Stomach smooth muscle (tissue), 2 donors: ENCODE measurements at regions not wholly inside any gene's neighbourhood (a gene's known extent, or its start where the extent isn't known, plus 50 kb on each side); places are given as distances from the start of the nearest gene placed in this dataset.

Experiments used
- H3K27ac ChIP-seq: one replicate; pipeline ENCODE4 v1.7.0; 2013; ENCODE audit warnings: mild to moderate bottlenecking, low read length, inconsistent platforms
- H3K27me3 ChIP-seq, 2 donors: one replicate each; pipeline ENCODE4 v1.7.0; 2013; ENCODE audit warnings: low read length in 2 of 2; ENCODE audit not compliant: insufficient read depth in 2 of 2, control insufficient read depth in 1 of 2
- H3K36me3 ChIP-seq, 2 donors: one replicate each; pipeline ENCODE4 v1.7.0; 2013; ENCODE audit warnings: low read length in 2 of 2; ENCODE audit not compliant: control insufficient read depth in 2 of 2, insufficient read depth in 2 of 2
- H3K4me1 ChIP-seq: one replicate; pipeline ENCODE4 v1.7.0; 2013; ENCODE audit warnings: low read length; ENCODE audit not compliant: control insufficient read depth, insufficient read depth
- H3K4me3 ChIP-seq, 2 donors: one replicate each; pipeline ENCODE4 v1.7.0; 2013; ENCODE audit warnings: low read length in 2 of 2
- H3K9ac ChIP-seq, 2 donors: one replicate each; pipeline ENCODE4 v1.7.0; 2013; ENCODE audit warnings: low read length in 2 of 2, mild to moderate bottlenecking in 1 of 2
- H3K9me3 ChIP-seq, 2 donors: one replicate each; pipeline ENCODE4 v1.7.0; 2013; ENCODE audit warnings: low read length in 2 of 2; ENCODE audit not compliant: control insufficient read depth in 2 of 2
- donor health status: healthy.
- donor health status: Pancreatic carcinoma.

GRCh38 chr13:34570698-34571353, 371.2 kb upstream of the NBEA start:
- H3K4me3 ChIP-seq, result no peak overlapping the region
- no peak overlapping the region for H3K9ac ChIP-seq
- no peaks in the 10 kb centered on the region for H3K36me3 ChIP-seq
- H3K27me3 ChIP-seq, result no peaks in the 10 kb centered on the region
- H3K27ac ChIP-seq, result no peak overlapping the region
- H3K4me1 ChIP-seq, result no peaks in the 10 kb centered on the region
- no peaks in the 10 kb centered on the region for H3K9me3 ChIP-seq

DNA sequence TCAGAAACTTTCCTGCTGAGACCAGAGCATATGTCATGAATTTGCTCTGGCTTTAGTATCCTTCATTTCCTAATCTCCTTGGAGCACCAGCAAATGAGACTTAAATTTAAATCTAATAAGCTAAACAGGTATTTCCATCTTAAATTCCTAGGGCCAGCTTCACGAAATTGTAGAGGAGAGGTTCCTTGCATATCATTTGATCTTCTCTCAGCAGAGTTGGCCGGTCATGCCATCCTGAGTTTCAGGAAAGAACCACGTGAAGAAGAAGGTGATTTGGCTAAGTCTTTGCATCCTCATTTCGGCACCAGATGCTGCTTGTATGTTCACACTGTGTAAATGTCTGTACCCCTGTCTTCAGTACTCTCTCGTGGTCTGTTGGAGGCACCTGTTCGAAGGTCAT, 370.4 kb upstream of the NBEA start:
- H3K4me1 ChIP-seq, result no peaks in the 10 kb centered on the region
- no peak overlapping the region for H3K9ac ChIP-seq
- H3K27ac ChIP-seq, result no peak overlapping the region

DNA sequence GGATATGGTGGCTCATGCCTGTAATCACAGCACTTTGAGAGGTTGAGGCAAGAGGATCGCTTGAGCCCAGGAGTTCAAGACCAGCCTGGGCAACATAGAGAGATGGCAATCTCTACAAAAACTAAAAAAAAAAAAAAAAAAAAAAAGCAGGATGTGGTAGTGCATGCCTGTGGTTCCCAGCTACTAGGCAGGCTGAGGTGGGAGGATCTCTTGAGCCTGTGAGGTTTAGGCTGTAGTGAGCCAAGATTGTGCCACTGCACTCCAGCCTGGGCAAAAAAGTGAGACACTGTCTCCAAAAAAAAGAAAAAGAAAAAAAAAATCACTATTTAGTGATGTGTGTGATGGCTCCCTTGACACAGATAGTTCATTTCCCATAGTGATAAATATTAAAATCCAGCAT, 365.0 kb upstream of the NBEA start:
- no peaks in the 10 kb centered on the region for H3K36me3 ChIP-seq
- H3K27me3 ChIP-seq, result no peaks in the 10 kb centered on the region
- H3K9ac ChIP-seq, result no peak overlapping the region
- H3K4me1 ChIP-seq, result no peaks in the 10 kb centered on the region
- H3K9me3 ChIP-seq, result no peaks in the 10 kb centered on the region
- H3K4me3 ChIP-seq, result no peak overlapping the region
- H3K27ac ChIP-seq, result no peak overlapping the region

More for the DNA sequence above, 370.4 kb upstream of the NBEA start:
- no peak overlapping the region for H3K4me3 ChIP-seq
- no peaks in the 10 kb centered on the region for H3K36me3 ChIP-seq
- H3K9me3 ChIP-seq, result no peaks in the 10 kb centered on the region
- no peaks in the 10 kb centered on the region for H3K27me3 ChIP-seq

GRCh38 chr13:34578471-34578870, 363.6 kb upstream of the NBEA start:
- H3K4me1 ChIP-seq, result no peaks in the 10 kb centered on the region
- H3K27me3 ChIP-seq, result no peaks in the 10 kb centered on the region
- no peak overlapping the region for H3K27ac ChIP-seq
- no peak overlapping the region for H3K4me3 ChIP-seq
- H3K36me3 ChIP-seq, result no peaks in the 10 kb centered on the region
- no peak overlapping the region for H3K9ac ChIP-seq
- no peaks in the 10 kb centered on the region for H3K9me3 ChIP-seq

DNA sequence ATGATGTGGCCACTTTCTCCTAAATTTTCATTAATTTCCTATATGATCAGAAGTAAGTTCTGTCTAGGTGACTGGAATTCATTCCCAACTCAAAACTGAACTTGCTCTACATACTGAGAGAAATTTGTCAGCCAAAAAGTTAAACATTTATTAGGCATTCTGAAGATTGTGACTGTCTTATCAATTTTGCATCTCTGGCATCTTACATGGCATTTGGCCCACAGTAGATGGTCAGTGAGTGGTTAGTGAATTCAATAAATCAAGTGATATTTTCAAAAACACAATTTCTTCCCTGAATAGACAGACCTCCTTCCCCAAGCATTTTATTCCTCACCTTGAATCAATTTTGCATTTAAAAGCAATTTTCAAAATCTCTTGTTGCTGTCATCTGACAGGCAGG, 363.2 kb upstream of the NBEA start:
- H3K27me3 ChIP-seq, result no peaks in the 10 kb centered on the region
- no peaks in the 10 kb centered on the region for H3K36me3 ChIP-seq
- no peak overlapping the region for H3K27ac ChIP-seq
- H3K9me3 ChIP-seq, result no peaks in the 10 kb centered on the region
- H3K4me1 ChIP-seq, result no peaks in the 10 kb centered on the region
- H3K9ac ChIP-seq, result no peak overlapping the region
- H3K4me3 ChIP-seq, result no peak overlapping the region

- no peaks in the 10 kb centered on the region for H3K4me1 ChIP-seq
- H3K36me3 ChIP-seq, result no peaks in the 10 kb centered on the region
- H3K9me3 ChIP-seq, result no peaks in the 10 kb centered on the region
- H3K4me3 ChIP-seq, result no peak overlapping the region
- H3K9ac ChIP-seq, result no peak overlapping the region
- H3K27ac ChIP-seq, result no peak overlapping the region
- H3K27me3 ChIP-seq, result no peaks in the 10 kb centered on the region
Observed at GRCh38 chr13:34583181-34583580, 358.9 kb upstream of the NBEA start.

DNA sequence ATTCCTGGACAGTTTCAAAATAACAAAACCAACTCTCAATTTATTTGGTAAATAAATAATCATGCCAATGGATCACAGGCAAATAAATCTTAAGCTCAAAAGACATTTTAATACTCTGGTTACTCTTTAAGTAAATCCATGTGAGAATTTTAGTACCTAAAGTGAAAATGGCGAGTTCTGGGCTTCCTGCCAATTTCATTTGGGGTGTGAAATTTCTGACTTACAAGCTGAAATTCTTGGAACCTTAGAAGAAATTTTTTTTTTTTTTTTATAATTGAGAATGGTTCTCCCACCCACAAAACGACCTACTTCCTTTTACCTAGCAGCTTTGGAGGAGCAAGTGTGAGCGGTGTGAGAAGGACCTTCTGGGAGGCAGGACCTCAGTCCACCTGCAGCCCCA, 354.5 kb upstream of the NBEA start:
- H3K36me3 ChIP-seq, result no peaks in the 10 kb centered on the region
- peaks cover 8% of the 10 kb centered on the region for H3K4me1 ChIP-seq
- H3K4me3 ChIP-seq, result no peak overlapping the region
- H3K9ac ChIP-seq, result no peak overlapping the region
- H3K9me3 ChIP-seq, result no peaks in the 10 kb centered on the region
- H3K27ac ChIP-seq, result no peak overlapping the region
- no peaks in the 10 kb centered on the region for H3K27me3 ChIP-seq

- no peaks in the 10 kb centered on the region for H3K27me3 ChIP-seq
- H3K9me3 ChIP-seq, result no peaks in the 10 kb centered on the region
- H3K36me3 ChIP-seq, result no peaks in the 10 kb centered on the region
Observed at GRCh38 chr13:34588362-34588761, 353.7 kb upstream of the NBEA start.

GRCh38 chr13:34589581-34589980, 352.5 kb upstream of the NBEA start:
- Histone ChIP-seq H3K9me3 (no peaks in the 10 kb centered on the region), H3K27ac (no peak overlapping the region), H3K27me3 (no peaks in the 10 kb centered on the region), H3K4me3 (no peak overlapping the region), H3K4me1 (peaks cover 11% of the 10 kb centered on the region), H3K9ac (no peak overlapping the region), H3K36me3 (no peaks in the 10 kb centered on the region)

More at GRCh38 chr13:34588362-34588761, 353.7 kb upstream of the NBEA start:
- Histone ChIP-seq H3K27ac (no peak overlapping the region), H3K4me1 (peaks cover 11% of the 10 kb centered on the region), H3K9ac (no peak overlapping the region), H3K4me3 (no peak overlapping the region)

GRCh38 chr13:34591129-34591528, 350.9 kb upstream of the NBEA start:
- H3K4me1 ChIP-seq, result peaks cover 11% of the 10 kb centered on the region
- no peak overlapping the region for H3K4me3 ChIP-seq
- no peaks in the 10 kb centered on the region for H3K27me3 ChIP-seq
- no peak overlapping the region for H3K9ac ChIP-seq
- H3K36me3 ChIP-seq, result no peaks in the 10 kb centered on the region
- no peak overlapping the region for H3K27ac ChIP-seq
- H3K9me3 ChIP-seq, result no peaks in the 10 kb centered on the region

GRCh38 chr13:34591900-34592529, 350.1 kb upstream of the NBEA start:
- H3K4me1 ChIP-seq, result peaks cover 11% of the 10 kb centered on the region
- no peaks in the 10 kb centered on the region for H3K36me3 ChIP-seq
- H3K9me3 ChIP-seq, result no peaks in the 10 kb centered on the region
- H3K27me3 ChIP-seq, result no peaks in the 10 kb centered on the region
- no peak overlapping the region for H3K27ac ChIP-seq
- no peak overlapping the region for H3K4me3 ChIP-seq
- H3K9ac ChIP-seq, result no peak overlapping the region
